ENCODE measurements at regions not wholly inside any gene's neighbourhood (a gene's known extent, or its start where the extent isn't known, plus 50 kb on each side); places are given as distances from the start of the nearest gene placed in this dataset.

- in situ Hi-C loops (cut with MboI; ENCODE audit: low sequenced_read_pairs, unreplicated experiment): no loop called here
- no peak for TF ChIP-seq CTCF (IDR thresholded peaks at IDR 0.05; ENCODE audit: borderline replicate concordance, control extremely low read depth, extremely low read depth, insufficient read depth, missing control alignments)
- DNase-seq (ENCODE audit: low spot score): no peak
Measured at GRCh38 chr21:19458295-19458694, 1054.7 kb upstream of the TMPRSS15 start.

- in situ Hi-C loops (cut with MboI; ENCODE audit: low sequenced_read_pairs, unreplicated experiment): no loop called here
- TF ChIP-seq CTCF (IDR thresholded peaks at IDR 0.05; ENCODE audit: borderline replicate concordance, control extremely low read depth, extremely low read depth, insufficient read depth, missing control alignments): no peak
- no peak for DNase-seq (ENCODE audit: low spot score)
Measured at GRCh38 chr21:19461481-19462205, 1058.1 kb upstream of the TMPRSS15 start.

GRCh38 chr21:19463966-19464365 is 1060.4 kb upstream of the TMPRSS15 start:
- no peak for TF ChIP-seq CTCF (IDR thresholded peaks at IDR 0.05; ENCODE audit: borderline replicate concordance, control extremely low read depth, extremely low read depth, insufficient read depth, missing control alignments)
- in situ Hi-C loops (cut with MboI; ENCODE audit: low sequenced_read_pairs, unreplicated experiment): no loop called here
- no peak for DNase-seq (ENCODE audit: low spot score)

GRCh38 chr21:19468991-19469715 is 1065.6 kb upstream of the TMPRSS15 start:
- DNase-seq (ENCODE audit: low spot score): no peak
- in situ Hi-C loops (cut with MboI; ENCODE audit: low sequenced_read_pairs, unreplicated experiment): no loop called here
- no peak for TF ChIP-seq CTCF (IDR thresholded peaks at IDR 0.05; ENCODE audit: borderline replicate concordance, control extremely low read depth, extremely low read depth, insufficient read depth, missing control alignments)

- TF ChIP-seq CTCF (IDR thresholded peaks at IDR 0.05; ENCODE audit: borderline replicate concordance, control extremely low read depth, extremely low read depth, insufficient read depth, missing control alignments): no peak
- in situ Hi-C loops (cut with MboI; ENCODE audit: low sequenced_read_pairs, unreplicated experiment): no loop called here
- no peak for DNase-seq (ENCODE audit: low spot score)
Measured at GRCh38 chr21:19475525-19475924, 1071.9 kb upstream of the TMPRSS15 start.

GRCh38 chr21:19489930-19490329 is 1086.3 kb upstream of the TMPRSS15 start:
- no peak for DNase-seq (ENCODE audit: low spot score)
- no peak for TF ChIP-seq CTCF (IDR thresholded peaks at IDR 0.05; ENCODE audit: borderline replicate concordance, control extremely low read depth, extremely low read depth, insufficient read depth, missing control alignments)
- in situ Hi-C loops (cut with MboI; ENCODE audit: low sequenced_read_pairs, unreplicated experiment): no loop called here
